ENCODE measurements at regions not wholly inside any gene's neighbourhood (a gene's known extent, or its start where the extent isn't known, plus 50 kb on each side); places are given as distances from the start of the nearest gene placed in this dataset.

GRCh38 chr7:156257904-156258303 lies 382.7 kb upstream of the RNF32 start:
- no peak for TF ChIP-seq CTCF (IDR thresholded peaks at IDR 0.05; ENCODE audit: poor library complexity)
- TF ChIP-seq EZH2 (IDR thresholded peaks at IDR 0.05; ENCODE audit: borderline replicate concordance), result no peak

Measured in hepatocyte (in vitro differentiated cells).